ENCODE measurements at regions not wholly inside any gene's neighbourhood (a gene's known extent, or its start where the extent isn't known, plus 50 kb on each side); places are given as distances from the start of the nearest gene placed in this dataset.

- DNase-seq (ENCODE audit: low spot score): no peak
Measured at GRCh38 chr6:108734271-108734922, 113.8 kb upstream of the ARMC2 start.

GRCh38 chr6:108735310-108736001 lies 112.8 kb upstream of the ARMC2 start:
- DNase-seq (ENCODE audit: low spot score): no peak

GRCh38 chr6:108736002-108736361 lies 112.2 kb upstream of the ARMC2 start:
- DNase-seq (ENCODE audit: low spot score): no peak

- DNase-seq (ENCODE audit: low spot score): no peak
Measured at GRCh38 chr6:108736832-108737231, 111.4 kb upstream of the ARMC2 start.

GRCh38 chr6:108737594-108738546 lies 110.4 kb upstream of the ARMC2 start:
- DNase-seq (ENCODE audit: low spot score): no peak

GRCh38 chr6:108738684-108739416 lies 109.4 kb upstream of the ARMC2 start:
- no peak for DNase-seq (ENCODE audit: low spot score)

- no peak for DNase-seq (ENCODE audit: low spot score)
Measured at GRCh38 chr6:108739496-108740330, 108.5 kb upstream of the ARMC2 start.

- DNase-seq (ENCODE audit: low spot score): no peak
Measured at GRCh38 chr6:108741331-108741989, 106.8 kb upstream of the ARMC2 start.

GRCh38 chr6:108742041-108742440 lies 106.2 kb upstream of the ARMC2 start:
- DNase-seq (ENCODE audit: low spot score): no peak

- DNase-seq (ENCODE audit: low spot score): peak; percentile 35
Measured at GRCh38 chr6:108744244-108744972, 103.8 kb upstream of the ARMC2 start.

- DNase-seq (ENCODE audit: low spot score): no peak
Measured at GRCh38 chr6:108744996-108745395, 103.2 kb upstream of the ARMC2 start.

- no peak for DNase-seq (ENCODE audit: low spot score)
Measured at GRCh38 chr6:108745664-108746336, 102.4 kb upstream of the ARMC2 start.

- DNase-seq (ENCODE audit: low spot score): no peak
Measured at GRCh38 chr6:108746366-108746765, 101.9 kb upstream of the ARMC2 start.

- no peak for DNase-seq (ENCODE audit: low spot score)
Measured at GRCh38 chr6:108746836-108747575, 101.2 kb upstream of the ARMC2 start.

GRCh38 chr6:108748055-108748454 lies 100.2 kb upstream of the ARMC2 start:
- no peak for DNase-seq (ENCODE audit: low spot score)

- DNase-seq (ENCODE audit: low spot score): no peak
Measured at GRCh38 chr6:108748959-108749358, 99.3 kb upstream of the ARMC2 start.

- DNase-seq (ENCODE audit: low spot score): no peak
Measured at GRCh38 chr6:108750801-108751200, 97.4 kb upstream of the ARMC2 start.

- no peak for DNase-seq (ENCODE audit: low spot score)
Measured at GRCh38 chr6:108751282-108751681, 96.9 kb upstream of the ARMC2 start.

Data from putamen (tissue), 1 donor.